Endothelial cell (in vitro differentiated cells): ENCODE measurements at regions not wholly inside any gene's neighbourhood (a gene's known extent, or its start where the extent isn't known, plus 50 kb on each side); places are given as distances from the start of the nearest gene placed in this dataset.

Experiments
- DNase-seq: peaks from one replicate; pipeline ENCODE4 v3.0.0; 2021; ENCODE audit warnings: low spot score
- H3K27ac Mint-ChIP-seq: one replicate; pipeline ENCODE4 v1.8.0; 2021; ENCODE audit warnings: mixed read lengths, inconsistent platforms; ENCODE audit not compliant: unreplicated experiment
- H3K27me3 Mint-ChIP-seq: one replicate; pipeline ENCODE4 v1.8.0; 2021; ENCODE audit warnings: mild to moderate bottlenecking, moderate library complexity, mixed read lengths, inconsistent platforms; ENCODE audit not compliant: unreplicated experiment
- H3K36me3 Mint-ChIP-seq: one replicate; pipeline ENCODE4 v1.8.0; 2021; ENCODE audit warnings: mild to moderate bottlenecking, low read depth, mixed read lengths, inconsistent platforms; ENCODE audit not compliant: unreplicated experiment
- H3K4me1 Mint-ChIP-seq: one replicate; pipeline ENCODE4 v1.8.0; 2021; ENCODE audit warnings: mild to moderate bottlenecking, mixed read lengths, inconsistent platforms; ENCODE audit not compliant: unreplicated experiment
- H3K4me3 Mint-ChIP-seq: one replicate; pipeline ENCODE4 v1.8.0; 2021; ENCODE audit warnings: mild to moderate bottlenecking, mixed read lengths, inconsistent platforms; ENCODE audit not compliant: unreplicated experiment
- H3K9me3 Mint-ChIP-seq: one replicate; pipeline ENCODE4 v1.8.0; 2021; ENCODE audit warnings: mixed read lengths, inconsistent platforms; ENCODE audit not compliant: unreplicated experiment
- TF ChIP-seq, protein P1 (sequence below): fragments of 200-600 bp; sonication (generic); IDR thresholded peaks from one replicate; pipeline ENCODE4 v1.5.0; 2021; ENCODE audit warnings: antibody characterized with exemption; ENCODE audit not compliant: unreplicated experiment

DNA sequence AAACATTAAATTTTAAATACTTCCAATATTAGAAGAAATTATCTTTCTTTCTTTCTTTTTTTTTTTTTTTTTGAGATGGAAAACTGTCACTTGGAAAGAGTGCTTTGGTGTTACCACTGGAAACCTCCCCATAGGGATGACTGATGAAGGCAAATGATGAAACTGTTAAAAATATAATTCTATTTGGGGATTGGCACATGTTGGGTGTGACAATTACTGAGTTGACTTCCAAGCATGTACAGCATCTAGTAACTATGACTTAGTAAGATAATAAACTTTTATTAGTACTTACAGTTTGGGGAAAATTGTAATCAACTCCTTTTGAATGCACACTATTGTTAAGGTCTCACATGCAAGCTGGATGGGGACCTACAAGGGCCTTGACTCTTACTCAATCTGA lies 592.5 kb downstream of the KCTD12 start:
- H3K4me1 Mint-ChIP-seq, result no peaks in the 10 kb centered on the region
- TF ChIP-seq, protein P1, sequence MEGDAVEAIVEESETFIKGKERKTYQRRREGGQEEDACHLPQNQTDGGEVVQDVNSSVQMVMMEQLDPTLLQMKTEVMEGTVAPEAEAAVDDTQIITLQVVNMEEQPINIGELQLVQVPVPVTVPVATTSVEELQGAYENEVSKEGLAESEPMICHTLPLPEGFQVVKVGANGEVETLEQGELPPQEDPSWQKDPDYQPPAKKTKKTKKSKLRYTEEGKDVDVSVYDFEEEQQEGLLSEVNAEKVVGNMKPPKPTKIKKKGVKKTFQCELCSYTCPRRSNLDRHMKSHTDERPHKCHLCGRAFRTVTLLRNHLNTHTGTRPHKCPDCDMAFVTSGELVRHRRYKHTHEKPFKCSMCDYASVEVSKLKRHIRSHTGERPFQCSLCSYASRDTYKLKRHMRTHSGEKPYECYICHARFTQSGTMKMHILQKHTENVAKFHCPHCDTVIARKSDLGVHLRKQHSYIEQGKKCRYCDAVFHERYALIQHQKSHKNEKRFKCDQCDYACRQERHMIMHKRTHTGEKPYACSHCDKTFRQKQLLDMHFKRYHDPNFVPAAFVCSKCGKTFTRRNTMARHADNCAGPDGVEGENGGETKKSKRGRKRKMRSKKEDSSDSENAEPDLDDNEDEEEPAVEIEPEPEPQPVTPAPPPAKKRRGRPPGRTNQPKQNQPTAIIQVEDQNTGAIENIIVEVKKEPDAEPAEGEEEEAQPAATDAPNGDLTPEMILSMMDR, result no peak
- no peaks in the 10 kb centered on the region for H3K9me3 Mint-ChIP-seq
- no peak overlapping the region for H3K27ac Mint-ChIP-seq
- no peak for DNase-seq
- H3K27me3 Mint-ChIP-seq, result no peaks in the 10 kb centered on the region
- no peak overlapping the region for H3K4me3 Mint-ChIP-seq
- H3K36me3 Mint-ChIP-seq, result no peaks in the 10 kb centered on the region

DNA sequence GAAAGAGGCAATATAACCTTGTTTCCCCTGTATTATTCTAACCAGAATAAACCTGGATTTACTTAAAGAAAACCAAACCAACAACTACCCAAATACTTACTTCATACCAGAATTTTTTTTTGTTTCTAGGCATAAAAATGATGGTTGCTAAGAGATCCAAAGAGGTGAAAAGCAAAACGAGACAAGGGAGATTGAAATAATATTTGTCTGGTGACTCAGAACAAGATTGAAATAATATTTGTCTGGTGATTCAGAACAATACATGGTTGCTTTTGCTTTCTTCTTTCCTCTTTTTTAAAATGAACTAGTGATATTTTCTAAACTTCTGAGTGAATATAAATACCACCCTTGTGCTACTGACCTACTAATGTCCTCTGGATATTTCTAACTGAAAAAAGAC lies 592.9 kb downstream of the KCTD12 start:
- no peaks in the 10 kb centered on the region for H3K4me1 Mint-ChIP-seq
- TF ChIP-seq, protein P1, result no peak
- no peaks in the 10 kb centered on the region for H3K9me3 Mint-ChIP-seq
- H3K36me3 Mint-ChIP-seq, result no peaks in the 10 kb centered on the region
- no peak overlapping the region for H3K4me3 Mint-ChIP-seq
- no peaks in the 10 kb centered on the region for H3K27me3 Mint-ChIP-seq
- H3K27ac Mint-ChIP-seq, result no peak overlapping the region
- no peak for DNase-seq

DNA sequence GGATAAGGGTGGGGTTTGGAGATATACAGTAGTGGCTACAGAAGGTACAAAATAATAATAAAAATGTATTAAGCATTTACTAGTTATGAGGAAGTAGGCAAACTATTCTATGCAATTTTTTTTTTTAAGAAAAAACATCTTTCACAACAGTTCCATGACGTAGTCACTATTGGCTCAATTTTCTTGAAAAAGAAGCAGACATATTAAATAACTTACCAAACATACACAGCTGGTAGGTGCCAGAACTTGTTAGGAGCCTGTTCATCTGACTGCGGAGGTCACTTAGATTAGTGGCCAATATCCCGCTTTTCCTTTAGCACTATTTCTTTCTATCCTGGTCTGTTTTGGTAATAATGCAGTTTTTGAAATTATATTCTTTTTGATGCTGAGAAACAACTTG lies 593.5 kb downstream of the KCTD12 start:
- Mint-ChIP-seq H3K4me1 (no peaks in the 10 kb centered on the region), H3K4me3 (no peak overlapping the region), H3K27me3 (no peaks in the 10 kb centered on the region), H3K36me3 (no peaks in the 10 kb centered on the region), H3K9me3 (no peaks in the 10 kb centered on the region), H3K27ac (no peak overlapping the region)
- DNase-seq, result no peak
- TF ChIP-seq, protein P1, result no peak

DNA sequence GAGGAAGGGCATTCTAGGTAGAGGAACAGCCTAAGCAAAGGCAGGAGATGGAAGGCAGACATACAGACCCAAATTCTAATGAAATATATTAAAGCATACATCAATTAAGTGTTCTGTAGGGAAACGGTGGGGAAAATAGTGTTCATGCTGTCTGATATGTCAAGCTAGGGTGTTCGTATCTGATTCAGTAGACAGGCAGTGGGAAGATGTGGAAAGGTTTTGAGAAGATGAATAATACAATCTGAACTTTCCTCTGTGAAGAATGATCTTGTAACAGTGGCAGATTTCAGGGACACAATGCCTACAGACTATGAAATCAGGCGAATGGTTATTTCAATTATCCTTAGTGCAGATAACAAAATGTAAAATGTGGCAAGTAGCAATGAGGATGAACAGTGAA lies 594.2 kb downstream of the KCTD12 start:
- TF ChIP-seq, protein P1, result no peak
- no peak overlapping the region for H3K27ac Mint-ChIP-seq
- no peaks in the 10 kb centered on the region for H3K4me1 Mint-ChIP-seq
- no peak overlapping the region for H3K4me3 Mint-ChIP-seq
- no peaks in the 10 kb centered on the region for H3K27me3 Mint-ChIP-seq
- no peaks in the 10 kb centered on the region for H3K36me3 Mint-ChIP-seq
- no peak for DNase-seq
- no peaks in the 10 kb centered on the region for H3K9me3 Mint-ChIP-seq

DNA sequence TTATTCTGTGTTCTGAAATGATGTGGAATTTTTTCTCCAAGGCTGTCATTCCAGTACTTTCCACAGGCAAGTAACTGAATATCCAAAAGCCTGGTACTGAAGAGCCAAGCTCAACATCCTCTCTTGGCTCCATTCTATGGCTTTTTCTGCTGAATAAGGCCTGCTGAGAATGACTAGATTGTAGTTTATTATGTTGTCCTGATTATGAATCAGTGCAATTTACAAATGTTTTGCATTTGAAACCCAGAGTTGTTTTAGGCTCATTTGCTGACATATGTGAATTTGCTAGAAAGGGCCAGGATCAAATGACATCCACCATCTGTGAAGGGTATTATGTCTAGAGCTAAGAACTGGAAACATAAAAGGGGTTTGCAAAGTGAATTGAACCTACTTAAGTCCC lies 596.6 kb downstream of the KCTD12 start:
- TF ChIP-seq, protein P1, result no peak
- no peaks in the 10 kb centered on the region for H3K9me3 Mint-ChIP-seq
- H3K27ac Mint-ChIP-seq, result no peak overlapping the region
- no peaks in the 10 kb centered on the region for H3K36me3 Mint-ChIP-seq
- DNase-seq, result no peak
- no peaks in the 10 kb centered on the region for H3K4me1 Mint-ChIP-seq
- no peaks in the 10 kb centered on the region for H3K27me3 Mint-ChIP-seq
- no peak overlapping the region for H3K4me3 Mint-ChIP-seq
